ENCODE measurements at regions not wholly inside any gene's neighbourhood (a gene's known extent, or its start where the extent isn't known, plus 50 kb on each side); places are given as distances from the start of the nearest gene placed in this dataset.

GRCh38 chr19:32176591-32176990 is 168.8 kb upstream of the ZNF507 start:
- H3K4me3 ChIP-seq (ENCODE audit: low read length), result no peak overlapping the region
- no peak for DNase-seq (ENCODE audit: low read depth)
- TF ChIP-seq CTCF (IDR thresholded peaks at IDR 0.05; ENCODE audit: insufficient read depth, low read depth, low read length, missing control alignments), result no peak

GRCh38 chr19:32177686-32178085 is 167.7 kb upstream of the ZNF507 start:
- no peak overlapping the region for H3K4me3 ChIP-seq (ENCODE audit: low read length)
- no peak for DNase-seq (ENCODE audit: low read depth)
- TF ChIP-seq CTCF (IDR thresholded peaks at IDR 0.05; ENCODE audit: insufficient read depth, low read depth, low read length, missing control alignments), result no peak

- no peak overlapping the region for H3K4me3 ChIP-seq (ENCODE audit: low read length)
- no peak for DNase-seq (ENCODE audit: low read depth)
- no peak for TF ChIP-seq CTCF (IDR thresholded peaks at IDR 0.05; ENCODE audit: insufficient read depth, low read depth, low read length, missing control alignments)
These were observed 167.0 kb upstream of the ZNF507 start for GRCh38 chr19:32178401-32178800.

GRCh38 chr19:32178956-32179355 is 166.5 kb upstream of the ZNF507 start:
- no peak overlapping the region for H3K4me3 ChIP-seq (ENCODE audit: low read length)
- TF ChIP-seq CTCF (IDR thresholded peaks at IDR 0.05; ENCODE audit: insufficient read depth, low read depth, low read length, missing control alignments), result no peak
- no peak for DNase-seq (ENCODE audit: low read depth)

GRCh38 chr19:32181216-32181920 is 164.0 kb upstream of the ZNF507 start:
- TF ChIP-seq CTCF (IDR thresholded peaks at IDR 0.05; ENCODE audit: insufficient read depth, low read depth, low read length, missing control alignments), result no peak
- no peak for DNase-seq (ENCODE audit: low read depth)
- no peak overlapping the region for H3K4me3 ChIP-seq (ENCODE audit: low read length)

- no peak for TF ChIP-seq CTCF (IDR thresholded peaks at IDR 0.05; ENCODE audit: insufficient read depth, low read depth, low read length, missing control alignments)
- H3K4me3 ChIP-seq (ENCODE audit: low read length), result no peak overlapping the region
These were observed 158.7 kb upstream of the ZNF507 start for GRCh38 chr19:32186542-32187330.

More at GRCh38 chr19:32186542-32187330, 158.7 kb upstream of the ZNF507 start:
- no peak for DNase-seq (ENCODE audit: low read depth)

Data from epithelial cell of esophagus (primary cell).